22Rv1 (cell line): ENCODE measurements at regions not wholly inside any gene's neighbourhood (a gene's known extent, or its start where the extent isn't known, plus 50 kb on each side); places are given as distances from the start of the nearest gene placed in this dataset.

Source experiments
- CTCF ChIP-seq: fragments of 450-650 bp; IDR thresholded peaks from 2 replicates; pipeline ENCODE4 v1.5.1; 2017; ENCODE audit warnings: mild to moderate bottlenecking
- ZFX ChIP-seq: fragments of 450-650 bp; IDR thresholded peaks from 2 replicates; pipeline ENCODE4 v1.6.1; 2017; ENCODE audit warnings: antibody characterized with exemption, borderline replicate concordance

- TF ChIP-seq CTCF (no peak), ZFX (no peak)
Measured at GRCh38 chr15:35195649-35196048, 110.6 kb upstream of the NANOGP8 start.
